HG02938 (cell line): ENCODE measurements at regions not wholly inside any gene's neighbourhood (a gene's known extent, or its start where the extent isn't known, plus 50 kb on each side); places are given as distances from the start of the nearest gene placed in this dataset.

Experiments used
- ATAC-seq: cut with Tn5 transposase; IDR thresholded peaks from one replicate; pipeline ENCODE4 v1.9.1; 2021; ENCODE audit warnings: mild to moderate bottlenecking, moderate library complexity; ENCODE audit not compliant: unreplicated experiment

- no peak for ATAC-seq
Measured at GRCh38 chr13:111513766-111514609, 193.5 kb downstream of the TEX29 start.

GRCh38 chr13:111514610-111515306, 194.3 kb downstream of the TEX29 start:
- no peak for ATAC-seq

GRCh38 chr13:111515307-111515617, 194.8 kb downstream of the TEX29 start:
- ATAC-seq, result no peak

GRCh38 chr13:111515635-111516034, 195.2 kb downstream of the TEX29 start:
- no peak for ATAC-seq

- ATAC-seq, result no peak
Measured at GRCh38 chr13:111516712-111517640, 196.5 kb downstream of the TEX29 start.

GRCh38 chr13:111517641-111518010, 197.2 kb downstream of the TEX29 start:
- ATAC-seq, result no peak

GRCh38 chr13:111518161-111518792, 197.8 kb downstream of the TEX29 start:
- no peak for ATAC-seq

GRCh38 chr13:111519041-111519440, 198.6 kb downstream of the TEX29 start:
- ATAC-seq, result no peak

- no peak for ATAC-seq
Measured at GRCh38 chr13:111519490-111520170, 199.2 kb downstream of the TEX29 start.

- ATAC-seq, result no peak
Measured at GRCh38 chr13:111521030-111521429, 200.6 kb downstream of the TEX29 start.

GRCh38 chr13:111521691-111522229, 201.3 kb downstream of the TEX29 start:
- ATAC-seq, result no peak

GRCh38 chr13:111525320-111526118, 205.1 kb downstream of the TEX29 start:
- ATAC-seq, result no peak

- ATAC-seq, result no peak
Measured at GRCh38 chr13:111526922-111527321, 206.5 kb downstream of the TEX29 start.

- ATAC-seq, result no peak
Measured at GRCh38 chr13:111527614-111528229, 207.3 kb downstream of the TEX29 start.

- ATAC-seq, result no peak
Measured at GRCh38 chr13:111528513-111528912, 208.1 kb downstream of the TEX29 start.

GRCh38 chr13:111530137-111530870, 209.9 kb downstream of the TEX29 start:
- ATAC-seq, result no peak

- ATAC-seq, result no peak
Measured at GRCh38 chr13:111531505-111531904, 211.1 kb downstream of the TEX29 start.

- no peak for ATAC-seq
Measured at GRCh38 chr13:111532111-111532510, 211.7 kb downstream of the TEX29 start.
